HCT116 (cell line): ENCODE measurements at regions not wholly inside any gene's neighbourhood (a gene's known extent, or its start where the extent isn't known, plus 50 kb on each side); places are given as distances from the start of the nearest gene placed in this dataset.

ENCODE experiments used
- ATAC-seq: fragments of 200-7000 bp; cut with Tn5 transposase; 2 replicates; pipeline ENCODE4 v1.9.1; 2020; ENCODE audit warnings: mild to moderate bottlenecking, moderate library complexity
- BruUV-seq: library from RNA; stranded (reverse); fragments of 400-500 nt; replicated peaks from 2 replicates; lab custom pipeline; 2021; lab: Mats Ljungman, UMichigan
- CTCF ChIA-PET: fragments of 300-600 bp; sonication (Branson Sonifier 250); formaldehyde crosslinking; loops from one replicate; lab custom pipeline; 2021; ENCODE audit warnings: antibody characterized with exemption; lab: Charles Lee
- POLR2A ChIA-PET: fragments of 300-600, 350-600 bp; sonication (Branson Sonifier 250); formaldehyde crosslinking; loops from one replicate; lab custom pipeline; 2021; ENCODE audit warnings: antibody characterized with exemption; lab: Charles Lee
- RAD21 ChIA-PET, 2 experiments: fragments of 300-600 bp; sonication (Branson Sonifier 250); formaldehyde crosslinking; loops; one replicate each; lab custom pipeline; 2023; ENCODE audit warnings: low total read pairs in 2 of 2; ENCODE audit not compliant: uncharacterized antibody in 2 of 2, unreplicated experiment in 2 of 2, low non-redundant PET in 1 of 2; lab: Charles Lee
- DNase-seq: peaks from one replicate; pipeline ENCODE4 v3.0.0-alpha.2; 2010; ENCODE audit warnings: low read depth, low spot score
- H2AFZ ChIP-seq: fragments of 200-600 bp; shearing (Covaris generic), sonication (generic); 2 replicates; pipeline ENCODE4 v1.6.1; 2017; ENCODE audit warnings: low read depth, mixed run types, mixed read lengths, antibody characterized with exemption, low read length; ENCODE audit not compliant: poor library complexity, severe bottlenecking
- H3K27ac ChIP-seq: 2 replicates; pipeline ENCODE4 v1.5.1; 2012; ENCODE audit warnings: low read depth, low read length
- H3K27me3 ChIP-seq: fragments of 200-600 bp; sonication (generic); 2 replicates; pipeline ENCODE4 v1.6.1; 2016; ENCODE audit warnings: mixed run types, low read length, mixed read lengths; ENCODE audit not compliant: insufficient read depth
- H3K36me3 ChIP-seq, 2 experiments: fragments of 200-500 bp in 1 of 2; fragments of 200-600 bp in 1 of 2; sonication (Bioruptor generic) in 1 of 2; sonication (generic) in 1 of 2; 2 replicates each; pipeline versions ENCODE4 v1.5.1 to v1.6.1; 2014 to 2016; ENCODE audit warnings: low read length in 2 of 2, inconsistent platforms in 1 of 2, mixed read lengths in 1 of 2, mixed run types in 1 of 2; ENCODE audit not compliant: insufficient read depth in 2 of 2, control insufficient read depth in 1 of 2
- H3K4me1 ChIP-seq, 2 experiments: fragments of 200-600 bp in 1 of 2; sonication (generic) in 1 of 2; 2 replicates each; pipeline versions ENCODE4 v1.5.1 to v1.6.1; 2012 to 2017; ENCODE audit warnings: low read length in 2 of 2, inconsistent platforms in 1 of 2, mild to moderate bottlenecking in 1 of 2, mixed read lengths in 1 of 2, mixed run types in 1 of 2, moderate library complexity in 1 of 2; ENCODE audit not compliant: insufficient read depth in 2 of 2, control insufficient read depth in 1 of 2
- H3K4me2 ChIP-seq: fragments of 200-600 bp; sonication (generic); 2 replicates; pipeline ENCODE4 v1.6.1; 2017; ENCODE audit warnings: mixed run types, low read length, mixed read lengths
- H3K4me3 ChIP-seq, 2 experiments: fragments of 200-600 bp in 1 of 2; sonication (generic) in 1 of 2; replicated peaks in 1 of 2; 2 replicates each; pipeline ENCODE4 v1.5.1; 2011 to 2016; ENCODE audit warnings: low read length in 2 of 2, control low read depth in 1 of 2, low read depth in 1 of 2, mild to moderate bottlenecking in 1 of 2, mixed read lengths in 1 of 2, mixed run types in 1 of 2
- H3K79me2 ChIP-seq: fragments of 200-600 bp; sonication (generic); 2 replicates; pipeline ENCODE4 v1.6.1; 2017; ENCODE audit warnings: mild to moderate bottlenecking, mixed run types, low read length, moderate library complexity, mixed read lengths; ENCODE audit not compliant: insufficient read depth
- H3K9ac ChIP-seq: fragments of 200-600 bp; sonication (generic); 2 replicates; pipeline ENCODE4 v1.6.1; 2016; ENCODE audit warnings: low read length, mixed read lengths
- H3K9me2 ChIP-seq: fragments of 200-600 bp; sonication (generic), shearing (Covaris generic); 2 replicates; pipeline ENCODE4 v1.6.1; 2017; ENCODE audit warnings: mixed run types, mild to moderate bottlenecking, moderate library complexity; ENCODE audit not compliant: insufficient read depth
- H3K9me3 ChIP-seq, 2 experiments: fragments of 200-500 bp in 1 of 2; fragments of 200-600 bp in 1 of 2; sonication (Bioruptor generic) in 1 of 2; sonication (generic) in 1 of 2; 2 replicates each; pipeline ENCODE4 v1.6.1; 2014 to 2017; ENCODE audit warnings: low read length in 2 of 2, mixed read lengths in 2 of 2, inconsistent platforms in 1 of 2, low read depth in 1 of 2, mild to moderate bottlenecking in 1 of 2, mixed run types in 1 of 2, moderate library complexity in 1 of 2; ENCODE audit not compliant: control insufficient read depth in 1 of 2, insufficient read depth in 1 of 2
- H4K20me1 ChIP-seq: fragments of 200-600 bp; sonication (generic), shearing (Covaris generic); 2 replicates; pipeline ENCODE4 v1.6.1; 2017; ENCODE audit warnings: mixed run types, mild to moderate bottlenecking, moderate library complexity; ENCODE audit not compliant: insufficient read depth
- CBX3 ChIP-seq: IDR thresholded peaks from 2 replicates; pipeline ENCODE4 v1.6.1; 2012; ENCODE audit warnings: low read depth
- CEBPB ChIP-seq: IDR thresholded peaks from 2 replicates; pipeline ENCODE4 v1.6.1; 2012; ENCODE audit warnings: low read depth
- EGR1 ChIP-seq: IDR thresholded peaks from 2 replicates; pipeline ENCODE4 v1.6.1; 2012; ENCODE audit warnings: low read depth
- ELF1 ChIP-seq: IDR thresholded peaks from 2 replicates; pipeline ENCODE4 v1.6.1; 2012; ENCODE audit warnings: low read depth, borderline replicate concordance
- EZH2 ChIP-seq: fragments of 200-600 bp; sonication (generic); IDR thresholded peaks from 2 replicates; pipeline ENCODE4 v1.6.1; 2017; ENCODE audit warnings: antibody characterized with exemption, mixed run types
- EZH2phosphoT487 ChIP-seq: fragments of 200-600 bp; IDR thresholded peaks from 2 replicates; pipeline ENCODE4 v1.6.1; 2018; ENCODE audit warnings: antibody characterized with exemption, borderline replicate concordance
- JUND ChIP-seq: IDR thresholded peaks from 2 replicates; pipeline ENCODE4 v1.6.1; 2012
- POLR2AphosphoS5 ChIP-seq: IDR thresholded peaks from 2 replicates; pipeline ENCODE4 v1.6.1; 2011; ENCODE audit warnings: mild to moderate bottlenecking, low read depth, low read length, moderate library complexity
- RAD21 ChIP-seq: IDR thresholded peaks from 2 replicates; pipeline ENCODE4 v1.6.1; 2012; ENCODE audit warnings: low read depth, mild to moderate bottlenecking
- SIN3A ChIP-seq: IDR thresholded peaks from 2 replicates; pipeline ENCODE4 v1.6.1; 2012; ENCODE audit warnings: low read depth
- TCF7L2 ChIP-seq: IDR thresholded peaks from 2 replicates; pipeline ENCODE4 v1.7.0; 2011; ENCODE audit warnings: borderline replicate concordance, inconsistent platforms; ENCODE audit not compliant: insufficient read depth, insufficient read length; ENCODE audit errors: extremely low read depth
- YY1 ChIP-seq: IDR thresholded peaks from 2 replicates; pipeline ENCODE4 v1.6.1; 2011; ENCODE audit warnings: low read length, low read depth, moderate library complexity, mild to moderate bottlenecking; ENCODE audit not compliant: insufficient replicate concordance; ENCODE audit errors: extremely low read depth
- ZFX ChIP-seq: fragments of 450-650 bp; IDR thresholded peaks from 2 replicates; pipeline ENCODE4 v1.6.1; 2017
- ZNF274 ChIP-seq: fragments of 200-500 bp; sonication (Bioruptor generic); IDR thresholded peaks from 2 replicates; pipeline ENCODE4 v1.6.1; 2014; ENCODE audit warnings: mild to moderate bottlenecking, low read depth, low read length, inconsistent platforms
- intact Hi-C: fragments of 100-400 bp; cut with micrococcal nuclease; formaldehyde crosslinking; loops from 2 replicates; pipeline ENCODE4 v1.10.0; 2022
- TF ChIP-seq, protein P1 (sequence below): IDR thresholded peaks from 2 replicates; pipeline ENCODE4 v1.6.1; 2011; ENCODE audit warnings: mild to moderate bottlenecking, low read length, moderate library complexity; ENCODE audit not compliant: insufficient replicate concordance; ENCODE audit errors: extremely low read depth
- TF ChIP-seq, protein P2 (sequence below): IDR thresholded peaks from 2 replicates; pipeline ENCODE4 v1.6.1; 2012
- TF ChIP-seq, protein P3 (sequence below): IDR thresholded peaks from 2 replicates; pipeline ENCODE4 v1.6.1; 2012
- TF ChIP-seq, protein P4 (sequence below): IDR thresholded peaks from 2 replicates; pipeline ENCODE4 v1.6.1; 2012; ENCODE audit warnings: low read depth

DNA sequence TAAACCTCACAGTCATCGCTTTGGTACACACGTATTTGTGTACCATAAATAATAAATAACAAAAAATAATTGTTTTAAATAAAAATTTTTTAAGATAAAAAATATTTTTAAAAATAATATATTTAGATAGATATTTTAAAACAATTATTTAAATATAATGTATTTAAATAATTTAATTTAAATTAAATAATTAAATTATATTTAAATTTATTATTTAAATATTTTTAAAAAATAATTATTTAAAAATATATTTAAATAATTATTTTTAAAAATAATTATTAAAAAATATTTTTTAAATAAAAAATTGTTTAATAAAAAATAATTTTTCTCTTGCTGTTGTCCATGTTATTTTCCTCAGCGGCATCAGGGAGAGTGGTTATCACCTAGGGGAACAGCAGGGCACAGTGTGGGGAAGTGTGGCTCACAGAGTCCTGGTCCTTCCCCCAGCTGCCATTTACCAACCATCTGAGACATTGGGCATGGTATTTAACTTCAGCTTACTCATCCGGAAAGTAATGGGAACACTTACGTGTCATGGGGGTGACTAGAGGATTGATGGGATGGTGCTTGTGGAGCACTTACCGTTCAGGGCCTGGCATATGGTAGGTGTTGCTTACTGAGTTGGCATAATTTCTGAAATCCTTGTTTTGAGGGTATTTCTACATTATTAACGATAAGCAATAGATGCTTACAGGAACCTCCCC lies 92.9 kb upstream of the TSPAN2 start:
- DNase-seq: no peak
- ATAC-seq: no peak
- POLR2A ChIA-PET: no interaction called here
- intact Hi-C loops: no loop called here
- H3K4me1 ChIP-seq: peaks cover 14 to 34% of the 10 kb centered on the region in 2 experiments
- no peak overlapping the region for H3K9ac ChIP-seq
- H3K27ac ChIP-seq: no peak overlapping the region
- no peaks in the 10 kb centered on the region for H4K20me1 ChIP-seq
- H2AFZ ChIP-seq: no peak overlapping the region
- no peaks in the 10 kb centered on the region for H3K79me2 ChIP-seq
- H3K9me3 ChIP-seq: no peaks in the 10 kb centered on the region
- TF ChIP-seq ELF1: no peak
- TF ChIP-seq, protein P1, sequence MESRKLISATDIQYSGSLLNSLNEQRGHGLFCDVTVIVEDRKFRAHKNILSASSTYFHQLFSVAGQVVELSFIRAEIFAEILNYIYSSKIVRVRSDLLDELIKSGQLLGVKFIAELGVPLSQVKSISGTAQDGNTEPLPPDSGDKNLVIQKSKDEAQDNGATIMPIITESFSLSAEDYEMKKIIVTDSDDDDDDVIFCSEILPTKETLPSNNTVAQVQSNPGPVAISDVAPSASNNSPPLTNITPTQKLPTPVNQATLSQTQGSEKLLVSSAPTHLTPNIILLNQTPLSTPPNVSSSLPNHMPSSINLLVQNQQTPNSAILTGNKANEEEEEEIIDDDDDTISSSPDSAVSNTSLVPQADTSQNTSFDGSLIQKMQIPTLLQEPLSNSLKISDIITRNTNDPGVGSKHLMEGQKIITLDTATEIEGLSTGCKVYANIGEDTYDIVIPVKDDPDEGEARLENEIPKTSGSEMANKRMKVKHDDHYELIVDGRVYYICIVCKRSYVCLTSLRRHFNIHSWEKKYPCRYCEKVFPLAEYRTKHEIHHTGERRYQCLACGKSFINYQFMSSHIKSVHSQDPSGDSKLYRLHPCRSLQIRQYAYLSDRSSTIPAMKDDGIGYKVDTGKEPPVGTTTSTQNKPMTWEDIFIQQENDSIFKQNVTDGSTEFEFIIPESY: no peak
- TF ChIP-seq CBX3: no peak
- no peak for TF ChIP-seq EZH2phosphoT487
- no peak for TF ChIP-seq CEBPB
- no peak for TF ChIP-seq POLR2AphosphoS5
- TF ChIP-seq YY1: no peak
- no peak for TF ChIP-seq RAD21
- TF ChIP-seq JUND: no peak
- TF ChIP-seq, protein P2, sequence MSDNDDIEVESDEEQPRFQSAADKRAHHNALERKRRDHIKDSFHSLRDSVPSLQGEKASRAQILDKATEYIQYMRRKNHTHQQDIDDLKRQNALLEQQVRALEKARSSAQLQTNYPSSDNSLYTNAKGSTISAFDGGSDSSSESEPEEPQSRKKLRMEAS: no peak
- no peak for TF ChIP-seq ZNF274
- TF ChIP-seq ZFX: no peak
- TF ChIP-seq EGR1: no peak
- TF ChIP-seq EZH2: no peak
- TF ChIP-seq TCF7L2: no peak
- TF ChIP-seq, protein P3, sequence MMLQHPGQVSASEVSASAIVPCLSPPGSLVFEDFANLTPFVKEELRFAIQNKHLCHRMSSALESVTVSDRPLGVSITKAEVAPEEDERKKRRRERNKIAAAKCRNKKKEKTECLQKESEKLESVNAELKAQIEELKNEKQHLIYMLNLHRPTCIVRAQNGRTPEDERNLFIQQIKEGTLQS: no peak
- TF ChIP-seq, protein P4, sequence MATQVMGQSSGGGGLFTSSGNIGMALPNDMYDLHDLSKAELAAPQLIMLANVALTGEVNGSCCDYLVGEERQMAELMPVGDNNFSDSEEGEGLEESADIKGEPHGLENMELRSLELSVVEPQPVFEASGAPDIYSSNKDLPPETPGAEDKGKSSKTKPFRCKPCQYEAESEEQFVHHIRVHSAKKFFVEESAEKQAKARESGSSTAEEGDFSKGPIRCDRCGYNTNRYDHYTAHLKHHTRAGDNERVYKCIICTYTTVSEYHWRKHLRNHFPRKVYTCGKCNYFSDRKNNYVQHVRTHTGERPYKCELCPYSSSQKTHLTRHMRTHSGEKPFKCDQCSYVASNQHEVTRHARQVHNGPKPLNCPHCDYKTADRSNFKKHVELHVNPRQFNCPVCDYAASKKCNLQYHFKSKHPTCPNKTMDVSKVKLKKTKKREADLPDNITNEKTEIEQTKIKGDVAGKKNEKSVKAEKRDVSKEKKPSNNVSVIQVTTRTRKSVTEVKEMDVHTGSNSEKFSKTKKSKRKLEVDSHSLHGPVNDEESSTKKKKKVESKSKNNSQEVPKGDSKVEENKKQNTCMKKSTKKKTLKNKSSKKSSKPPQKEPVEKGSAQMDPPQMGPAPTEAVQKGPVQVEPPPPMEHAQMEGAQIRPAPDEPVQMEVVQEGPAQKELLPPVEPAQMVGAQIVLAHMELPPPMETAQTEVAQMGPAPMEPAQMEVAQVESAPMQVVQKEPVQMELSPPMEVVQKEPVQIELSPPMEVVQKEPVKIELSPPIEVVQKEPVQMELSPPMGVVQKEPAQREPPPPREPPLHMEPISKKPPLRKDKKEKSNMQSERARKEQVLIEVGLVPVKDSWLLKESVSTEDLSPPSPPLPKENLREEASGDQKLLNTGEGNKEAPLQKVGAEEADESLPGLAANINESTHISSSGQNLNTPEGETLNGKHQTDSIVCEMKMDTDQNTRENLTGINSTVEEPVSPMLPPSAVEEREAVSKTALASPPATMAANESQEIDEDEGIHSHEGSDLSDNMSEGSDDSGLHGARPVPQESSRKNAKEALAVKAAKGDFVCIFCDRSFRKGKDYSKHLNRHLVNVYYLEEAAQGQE: no peak
- no peak for TF ChIP-seq SIN3A
- TF ChIP-seq, all 23 proteins: peak for 0
- Histone ChIP-seq H3K27me3 (peaks cover 7% of the 10 kb centered on the region; the same call in 1 of the 2 replicates), H3K4me3 (no peak overlapping the region), H3K4me2 (no peak overlapping the region), H3K9me2 (no peaks in the 10 kb centered on the region), H3K36me3 (no peaks in the 10 kb centered on the region)
- RAD21 ChIA-PET: no interaction called here
- CTCF ChIA-PET: interaction anchor here (1.4 to 2.0 kb wide), 3 partner anchors 9 to 43 kb away, joined by 3 to 8 read pairs (median 8); no protein-coding TSS in a partner anchor
- BruUV-seq: no TSS peak
